ENCODE measurements at regions not wholly inside any gene's neighbourhood (a gene's known extent, or its start where the extent isn't known, plus 50 kb on each side); places are given as distances from the start of the nearest gene placed in this dataset.

GRCh38 chr16:86984991-86985647, 332.1 kb downstream of the C16orf95 start:
- ATAC-seq (no peak), DNase-seq (no peak)
- no peak overlapping the region for H3K27ac ChIP-seq

GRCh38 chr16:86985648-86986015, 331.6 kb downstream of the C16orf95 start:
- no peak for DNase-seq
- Histone ChIP-seq H3K27ac (no peak overlapping the region), H3K4me1 (no peaks in the 10 kb centered on the region)

More at GRCh38 chr16:86984991-86985647, 332.1 kb downstream of the C16orf95 start:
- intact Hi-C loops (cut with DNase I), result no loop called here
- H3K9me3 ChIP-seq, result no peaks in the 10 kb centered on the region
- TF ChIP-seq CTCF (IDR thresholded peaks at IDR 0.05), result no peak
- no peaks in the 10 kb centered on the region for H3K4me1 ChIP-seq
- no peaks in the 10 kb centered on the region for H3K27me3 ChIP-seq
- no peak overlapping the region for H3K4me3 ChIP-seq
- H3K36me3 ChIP-seq, result no peaks in the 10 kb centered on the region

GRCh38 chr16:86986136-86986535, 331.1 kb downstream of the C16orf95 start:
- ATAC-seq, result no peak
- Histone ChIP-seq H3K36me3 (no peaks in the 10 kb centered on the region), H3K4me1 (no peaks in the 10 kb centered on the region), H3K27me3 (peaks cover 5% of the 10 kb centered on the region), H3K27ac (no peak overlapping the region), H3K9me3 (no peaks in the 10 kb centered on the region), H3K4me3 (no peak overlapping the region)
- no peak for DNase-seq
- intact Hi-C loops (cut with DNase I), result no loop called here
- TF ChIP-seq CTCF (IDR thresholded peaks at IDR 0.05), result no peak

More at GRCh38 chr16:86985648-86986015, 331.6 kb downstream of the C16orf95 start:
- no peaks in the 10 kb centered on the region for H3K36me3 ChIP-seq
- ATAC-seq, result no peak
- no peak overlapping the region for H3K4me3 ChIP-seq
- no peaks in the 10 kb centered on the region for H3K9me3 ChIP-seq
- TF ChIP-seq CTCF (IDR thresholded peaks at IDR 0.05), result no peak
- H3K27me3 ChIP-seq, result no peaks in the 10 kb centered on the region
- intact Hi-C loops (cut with DNase I), result no loop called here

GRCh38 chr16:86986809-86987487, 330.2 kb downstream of the C16orf95 start:
- Histone ChIP-seq H3K36me3 (no peaks in the 10 kb centered on the region), H3K4me1 (no peaks in the 10 kb centered on the region), H3K27ac (no peak overlapping the region), H3K27me3 (peaks cover 7% of the 10 kb centered on the region), H3K4me3 (no peak overlapping the region), H3K9me3 (no peaks in the 10 kb centered on the region)
- no peak for ATAC-seq
- TF ChIP-seq CTCF (IDR thresholded peaks at IDR 0.05), result no peak
- intact Hi-C loops (cut with DNase I), result no loop called here
- DNase-seq, result no peak

GRCh38 chr16:86987746-86988670, 329.2 kb downstream of the C16orf95 start:
- TF ChIP-seq CTCF (IDR thresholded peaks at IDR 0.05), result no peak
- Histone ChIP-seq H3K36me3 (no peaks in the 10 kb centered on the region), H3K4me3 (no peak overlapping the region), H3K9me3 (no peaks in the 10 kb centered on the region), H3K27me3 (peaks cover 7% of the 10 kb centered on the region), H3K27ac (no peak overlapping the region), H3K4me1 (no peaks in the 10 kb centered on the region)
- intact Hi-C loops (cut with DNase I), result no loop called here
- DNase-seq, result no peak
- no peak for ATAC-seq

Data from upper lobe of right lung (tissue), 1 donor.